ENCODE measurements at regions not wholly inside any gene's neighbourhood (a gene's known extent, or its start where the extent isn't known, plus 50 kb on each side); places are given as distances from the start of the nearest gene placed in this dataset.

GRCh38 chr10:6909905-6910560 lies 330.0 kb upstream of the PRKCQ start:
- TF ChIP-seq EZH2phosphoT487 (IDR thresholded peaks at IDR 0.05; ENCODE audit: borderline replicate concordance) (no peak), CTCF (conservative IDR thresholded peaks at IDR 0.05; ENCODE audit: low read length) (no peak)
- Histone ChIP-seq H3F3A (ENCODE audit: low read depth) (no peaks in the 10 kb centered on the region), H3K79me2 (ENCODE audit: insufficient read depth, low read length) (no peaks in the 10 kb centered on the region), H3K4me1 (ENCODE audit: insufficient read depth, low read length, poor library complexity, severe bottlenecking) (no peaks in the 10 kb centered on the region), H3K9ac (ENCODE audit: low read depth, low read length, poor library complexity, severe bottlenecking) (no peak overlapping the region), H3K27me3 (ENCODE audit: insufficient read depth, low read length, poor library complexity, severe bottlenecking) (no peaks in the 10 kb centered on the region), H3K9me3 (ENCODE audit: insufficient read depth, low read depth, low read length) (peaks cover 9% of the 10 kb centered on the region; the same call in 1 of the 2 replicates), H4K20me1 (ENCODE audit: insufficient read depth, low read length, poor library complexity, severe bottlenecking) (no peaks in the 10 kb centered on the region), H3K36me3 (ENCODE audit: insufficient read depth, low read length) (no peaks in the 10 kb centered on the region), H2AFZ (ENCODE audit: low read length) (no peak overlapping the region), H3K4me2 (ENCODE audit: low read depth, low read length, poor library complexity, severe bottlenecking) (no peak overlapping the region), H3K9me2 (replicated peaks; ENCODE audit: low read depth, low read length) (no peaks in the 10 kb centered on the region), H3K4me3 (ENCODE audit: low read length, poor library complexity, severe bottlenecking) (no peak overlapping the region)

DNA sequence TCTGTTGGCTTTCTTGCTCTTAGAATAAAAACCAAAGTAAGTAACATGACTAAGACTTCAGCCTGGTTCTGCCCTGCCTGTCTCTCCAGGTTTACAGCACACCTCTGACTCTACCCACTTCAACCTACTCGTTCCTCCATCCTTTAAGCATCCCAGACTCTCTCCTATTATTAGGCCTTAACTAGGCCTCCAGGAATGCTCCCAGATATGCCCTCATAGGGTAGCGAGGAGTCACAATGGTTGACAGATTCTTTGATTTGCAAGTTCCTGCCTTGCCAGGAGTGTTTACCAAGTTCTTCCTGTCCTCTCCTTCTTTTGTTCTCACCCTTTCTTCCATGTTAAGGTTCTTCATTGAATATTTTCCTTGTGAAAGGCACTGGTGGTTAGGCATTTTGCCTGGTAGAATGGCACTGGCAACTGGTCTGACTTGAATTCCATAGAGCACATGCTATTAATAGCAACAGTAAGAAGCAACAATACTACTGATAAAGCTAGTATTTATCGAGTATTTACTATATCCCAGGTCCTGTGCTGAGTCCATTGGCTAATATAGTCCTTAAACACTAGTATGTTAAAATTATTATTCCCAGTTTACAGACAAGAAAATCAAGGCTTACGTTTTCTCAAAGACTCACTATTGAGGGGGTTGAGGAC lies 327.9 kb upstream of the PRKCQ start:
- no peaks in the 10 kb centered on the region for H3K79me2 ChIP-seq (ENCODE audit: insufficient read depth, low read length)
- H3K9me2 ChIP-seq (replicated peaks; ENCODE audit: low read depth, low read length), result no peaks in the 10 kb centered on the region
- TF ChIP-seq EZH2phosphoT487 (IDR thresholded peaks at IDR 0.05; ENCODE audit: borderline replicate concordance) (no peak), CTCF (conservative IDR thresholded peaks at IDR 0.05; ENCODE audit: low read length) (no peak)
- no peaks in the 10 kb centered on the region for H3K4me1 ChIP-seq (ENCODE audit: insufficient read depth, low read length, poor library complexity, severe bottlenecking)
- H3K9me3 ChIP-seq (ENCODE audit: insufficient read depth, low read depth, low read length), result peaks cover 18% of the 10 kb centered on the region; the same call in 1 of the 2 replicates
- H3K9ac ChIP-seq (ENCODE audit: low read depth, low read length, poor library complexity, severe bottlenecking), result no peak overlapping the region
- no peaks in the 10 kb centered on the region for H3K27me3 ChIP-seq (ENCODE audit: insufficient read depth, low read length, poor library complexity, severe bottlenecking)
- no peaks in the 10 kb centered on the region for H3K36me3 ChIP-seq (ENCODE audit: insufficient read depth, low read length)
- H4K20me1 ChIP-seq (ENCODE audit: insufficient read depth, low read length, poor library complexity, severe bottlenecking), result no peaks in the 10 kb centered on the region
- H3F3A ChIP-seq (ENCODE audit: low read depth), result no peaks in the 10 kb centered on the region
- no peak overlapping the region for H2AFZ ChIP-seq (ENCODE audit: low read length)
- H3K4me3 ChIP-seq (ENCODE audit: low read length, poor library complexity, severe bottlenecking), result no peak overlapping the region
- H3K4me2 ChIP-seq (ENCODE audit: low read depth, low read length, poor library complexity, severe bottlenecking), result no peak overlapping the region

DNA sequence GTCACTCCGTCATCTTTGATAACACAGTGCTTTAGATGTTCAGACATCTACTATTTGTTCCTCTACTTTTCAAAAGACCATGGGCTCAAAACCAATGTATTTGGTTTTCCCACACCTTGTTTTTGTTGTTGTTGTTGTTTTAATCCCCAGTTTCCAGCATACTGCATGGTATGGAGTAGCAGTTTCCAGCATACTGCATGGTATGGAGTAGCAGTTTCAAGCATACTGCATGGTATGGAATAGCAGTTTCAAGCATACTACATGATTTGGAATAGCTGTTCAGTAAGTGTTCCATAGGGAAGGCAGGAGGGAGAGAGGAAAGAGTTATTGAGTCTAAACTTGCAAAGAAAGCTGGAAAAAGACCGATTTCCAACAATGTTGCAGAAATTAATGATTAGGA lies 314.3 kb upstream of the PRKCQ start:
- no peak overlapping the region for H3K9ac ChIP-seq (ENCODE audit: low read depth, low read length, poor library complexity, severe bottlenecking)
- no peaks in the 10 kb centered on the region for H3K36me3 ChIP-seq (ENCODE audit: insufficient read depth, low read length)
- H3K9me2 ChIP-seq (replicated peaks; ENCODE audit: low read depth, low read length), result no peaks in the 10 kb centered on the region
- TF ChIP-seq EZH2phosphoT487 (IDR thresholded peaks at IDR 0.05; ENCODE audit: borderline replicate concordance), result no peak
- H3K27me3 ChIP-seq (ENCODE audit: insufficient read depth, low read length, poor library complexity, severe bottlenecking), result no peaks in the 10 kb centered on the region
- no peaks in the 10 kb centered on the region for H4K20me1 ChIP-seq (ENCODE audit: insufficient read depth, low read length, poor library complexity, severe bottlenecking)
- H3K4me1 ChIP-seq (ENCODE audit: insufficient read depth, low read length, poor library complexity, severe bottlenecking), result peaks cover 8% of the 10 kb centered on the region
- no peaks in the 10 kb centered on the region for H3F3A ChIP-seq (ENCODE audit: low read depth)
- H3K9me3 ChIP-seq (ENCODE audit: insufficient read depth, low read depth, low read length), result no peaks in the 10 kb centered on the region
- no peak overlapping the region for H3K4me2 ChIP-seq (ENCODE audit: low read depth, low read length, poor library complexity, severe bottlenecking)
- H2AFZ ChIP-seq (ENCODE audit: low read length), result no peak overlapping the region
- no peak overlapping the region for H3K4me3 ChIP-seq (ENCODE audit: low read length, poor library complexity, severe bottlenecking)
- H3K79me2 ChIP-seq (ENCODE audit: insufficient read depth, low read length), result no peaks in the 10 kb centered on the region

Data from Loucy (cell line).